ENCODE measurements at regions not wholly inside any gene's neighbourhood (a gene's known extent, or its start where the extent isn't known, plus 50 kb on each side); places are given as distances from the start of the nearest gene placed in this dataset.
"Not testable (repeated sequence)": the region's sequence is repeated elsewhere in the genome, so short reads cannot be mapped to it uniquely, and the experiment has no call there.

DNA sequence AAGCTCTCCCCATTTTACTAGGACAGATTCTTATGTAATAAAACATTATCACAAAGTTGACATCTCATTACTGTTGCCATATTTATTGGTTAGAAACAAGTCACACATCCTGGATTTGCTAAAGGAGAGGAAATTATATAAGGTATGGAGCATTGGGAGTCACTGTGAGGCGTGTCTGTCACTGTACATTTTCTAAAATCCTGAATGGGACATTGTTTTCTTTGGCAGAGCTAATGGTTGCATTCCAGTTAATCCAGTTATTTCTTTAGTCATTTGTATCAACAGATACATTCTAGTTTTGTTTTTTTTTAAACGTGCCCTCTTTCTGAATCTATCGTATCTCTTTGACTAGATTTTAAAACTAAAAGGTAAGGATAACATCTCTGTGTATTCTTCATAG is 70.2 kb upstream of the MITF start:
- no peak overlapping the region for H3K27ac ChIP-seq (ENCODE audit: low read depth in 2 of 2, low read length in 1 of 2)
- no peaks in the 10 kb centered on the region for H3K27me3 ChIP-seq (ENCODE audit: control insufficient read depth in 1 of 2, insufficient read depth in 2 of 2, low read length in 2 of 2)
- no peaks in the 10 kb centered on the region for H3K36me3 ChIP-seq (ENCODE audit: control insufficient read depth in 2 of 2, insufficient read depth in 2 of 2, low read length in 1 of 2)
- peaks cover 0 to 2% of the 10 kb centered on the region in 2 donors for H3K4me1 ChIP-seq (ENCODE audit: control insufficient read depth in 2 of 2, insufficient read depth in 2 of 2, low read length in 1 of 2)
- no peak overlapping the region for H3K4me3 ChIP-seq (ENCODE audit: low read depth in 1 of 2, low read length in 2 of 2)
- no peaks in the 10 kb centered on the region for H3K9me3 ChIP-seq (ENCODE audit: control insufficient read depth in 2 of 2, insufficient read depth in 1 of 2, low read depth in 1 of 2, low read length in 1 of 2)
- WGBS, 2 donors = 42% methylated on average over 3 of the region's 3 CpGs

GRCh38 chr3:69665026-69665737 is 74.1 kb upstream of the MITF start:
- Histone ChIP-seq H3K9me3 (ENCODE audit: control insufficient read depth in 2 of 2, insufficient read depth in 1 of 2, low read depth in 1 of 2, low read length in 1 of 2) (peaks cover 0 to 2% of the 10 kb centered on the region in 2 donors), H3K36me3 (ENCODE audit: control insufficient read depth in 2 of 2, insufficient read depth in 2 of 2, low read length in 1 of 2) (no peaks in the 10 kb centered on the region), H3K27me3 (ENCODE audit: control insufficient read depth in 1 of 2, insufficient read depth in 2 of 2, low read length in 2 of 2) (no peaks in the 10 kb centered on the region), H3K27ac (ENCODE audit: low read depth in 2 of 2, low read length in 1 of 2) (no peak overlapping the region), H3K4me1 (ENCODE audit: control insufficient read depth in 2 of 2, insufficient read depth in 2 of 2, low read length in 1 of 2) (peaks cover 0 to 2% of the 10 kb centered on the region in 2 donors), H3K4me3 (ENCODE audit: low read depth in 1 of 2, low read length in 2 of 2) (no peak overlapping the region)
- WGBS, 2 donors = 14 to 22% methylated on average over 4 of the region's 4 CpGs

GRCh38 chr3:69660631-69661030 is 78.6 kb upstream of the MITF start:
- H3K4me1 ChIP-seq (ENCODE audit: control insufficient read depth in 2 of 2, insufficient read depth in 2 of 2, low read length in 1 of 2) = peaks cover 0 to 2% of the 10 kb centered on the region in 2 donors
- no peak overlapping the region for H3K27ac ChIP-seq (ENCODE audit: low read depth in 2 of 2, low read length in 1 of 2)
- no peak overlapping the region for H3K4me3 ChIP-seq (ENCODE audit: low read depth in 1 of 2, low read length in 2 of 2)
- H3K9me3 ChIP-seq (ENCODE audit: control insufficient read depth in 2 of 2, insufficient read depth in 1 of 2, low read depth in 1 of 2, low read length in 1 of 2) = peaks cover 0 to 2% of the 10 kb centered on the region in 2 donors
- no peaks in the 10 kb centered on the region for H3K36me3 ChIP-seq (ENCODE audit: control insufficient read depth in 2 of 2, insufficient read depth in 2 of 2, low read length in 1 of 2)
- 92 to 97% methylated on average over 36 of the region's 36 CpGs for WGBS, 2 donors
- no peaks in the 10 kb centered on the region for H3K27me3 ChIP-seq (ENCODE audit: control insufficient read depth in 1 of 2, insufficient read depth in 2 of 2, low read length in 2 of 2)

DNA sequence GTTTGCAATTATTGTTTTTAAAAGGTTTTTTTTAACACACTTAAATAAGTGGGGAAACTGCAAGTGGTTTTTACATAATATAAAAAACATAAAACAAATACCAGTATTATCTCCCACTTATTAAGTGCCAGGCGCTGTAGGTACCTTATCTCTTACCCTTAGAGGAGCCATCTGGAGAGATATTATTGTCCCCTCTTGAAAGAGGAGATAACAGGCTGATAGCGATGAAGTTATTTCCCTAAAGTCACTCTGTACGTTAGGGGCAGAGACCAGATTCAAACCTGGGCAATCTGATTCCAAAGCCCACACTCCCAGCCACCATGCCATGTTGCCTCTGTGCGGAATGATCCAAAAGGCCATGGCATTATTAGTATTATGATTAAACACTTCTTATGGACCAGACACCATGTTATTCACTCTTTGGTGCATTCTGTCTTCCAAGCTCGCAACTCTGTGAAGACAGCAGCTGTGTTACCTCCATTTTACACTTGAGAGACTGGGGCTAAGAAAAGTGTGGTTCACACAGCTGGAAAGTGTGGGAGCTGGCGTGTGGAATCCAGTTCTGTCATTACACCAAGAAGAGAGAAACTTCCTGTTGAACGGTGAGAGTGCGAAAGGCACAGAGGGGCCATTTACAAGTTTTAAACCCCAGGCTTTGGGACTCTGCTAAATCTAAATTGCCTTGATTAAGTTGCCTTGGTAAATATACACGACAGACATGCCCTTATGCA is 79.9 kb upstream of the MITF start:
- no peaks in the 10 kb centered on the region for H3K27me3 ChIP-seq (ENCODE audit: control insufficient read depth in 1 of 2, insufficient read depth in 2 of 2, low read length in 2 of 2)
- H3K27ac ChIP-seq (ENCODE audit: low read depth in 2 of 2, low read length in 1 of 2) = no peak overlapping the region
- 67 to 79% methylated on average over 9 of the region's 9 CpGs for WGBS, 2 donors
- no peak overlapping the region for H3K4me3 ChIP-seq (ENCODE audit: low read depth in 1 of 2, low read length in 2 of 2)
- no peaks in the 10 kb centered on the region for H3K36me3 ChIP-seq (ENCODE audit: control insufficient read depth in 2 of 2, insufficient read depth in 2 of 2, low read length in 1 of 2)
- H3K4me1 ChIP-seq (ENCODE audit: control insufficient read depth in 2 of 2, insufficient read depth in 2 of 2, low read length in 1 of 2) = no peaks in the 10 kb centered on the region
- peaks cover 0 to 2% of the 10 kb centered on the region in 2 donors for H3K9me3 ChIP-seq (ENCODE audit: control insufficient read depth in 2 of 2, insufficient read depth in 1 of 2, low read depth in 1 of 2, low read length in 1 of 2)

GRCh38 chr3:69658514-69659140 is 80.6 kb upstream of the MITF start:
- WGBS, 2 donors = 42 to 43% methylated on average over 4 of the region's 4 CpGs
- Histone ChIP-seq H3K27ac (ENCODE audit: low read depth in 2 of 2, low read length in 1 of 2) (no peak overlapping the region), H3K27me3 (ENCODE audit: control insufficient read depth in 1 of 2, insufficient read depth in 2 of 2, low read length in 2 of 2) (no peaks in the 10 kb centered on the region), H3K4me1 (ENCODE audit: control insufficient read depth in 2 of 2, insufficient read depth in 2 of 2, low read length in 1 of 2) (no peaks in the 10 kb centered on the region), H3K4me3 (ENCODE audit: low read depth in 1 of 2, low read length in 2 of 2) (no peak overlapping the region), H3K36me3 (ENCODE audit: control insufficient read depth in 2 of 2, insufficient read depth in 2 of 2, low read length in 1 of 2) (no peaks in the 10 kb centered on the region), H3K9me3 (ENCODE audit: control insufficient read depth in 2 of 2, insufficient read depth in 1 of 2, low read depth in 1 of 2, low read length in 1 of 2) (peaks cover 0 to 2% of the 10 kb centered on the region in 2 donors)

DNA sequence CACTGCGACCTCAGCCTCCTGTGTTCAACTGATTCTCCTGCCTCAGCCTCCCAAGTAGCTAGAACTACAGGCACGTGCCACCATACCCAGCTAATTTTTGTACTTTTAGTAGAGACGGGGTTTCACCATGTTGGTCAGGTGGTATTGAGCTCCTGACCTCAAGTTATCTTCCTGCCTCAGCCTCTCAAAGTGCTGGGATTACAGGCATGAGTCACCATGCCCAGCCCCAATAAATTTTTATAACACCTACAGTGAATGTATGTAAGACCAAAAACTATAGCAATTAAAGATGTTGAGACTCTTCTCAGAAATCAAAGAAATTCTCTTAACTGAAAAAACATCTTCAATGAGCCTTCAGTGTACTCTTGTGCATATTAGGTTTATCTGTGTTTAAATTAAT is 82.2 kb upstream of the MITF start:
- not testable (repeated sequence) for H3K27ac ChIP-seq (ENCODE audit: low read depth in 2 of 2, low read length in 1 of 2); H3K4me3 ChIP-seq (ENCODE audit: low read depth in 1 of 2, low read length in 2 of 2); H3K36me3 ChIP-seq (ENCODE audit: control insufficient read depth in 2 of 2, insufficient read depth in 2 of 2, low read length in 1 of 2); H3K9me3 ChIP-seq (ENCODE audit: control insufficient read depth in 2 of 2, insufficient read depth in 1 of 2, low read depth in 1 of 2, low read length in 1 of 2); H3K27me3 ChIP-seq (ENCODE audit: control insufficient read depth in 1 of 2, insufficient read depth in 2 of 2, low read length in 2 of 2); H3K4me1 ChIP-seq (ENCODE audit: control insufficient read depth in 2 of 2, insufficient read depth in 2 of 2, low read length in 1 of 2)
- WGBS, 2 donors = 76 to 92% methylated on average over 3 of the region's 3 CpGs

DNA sequence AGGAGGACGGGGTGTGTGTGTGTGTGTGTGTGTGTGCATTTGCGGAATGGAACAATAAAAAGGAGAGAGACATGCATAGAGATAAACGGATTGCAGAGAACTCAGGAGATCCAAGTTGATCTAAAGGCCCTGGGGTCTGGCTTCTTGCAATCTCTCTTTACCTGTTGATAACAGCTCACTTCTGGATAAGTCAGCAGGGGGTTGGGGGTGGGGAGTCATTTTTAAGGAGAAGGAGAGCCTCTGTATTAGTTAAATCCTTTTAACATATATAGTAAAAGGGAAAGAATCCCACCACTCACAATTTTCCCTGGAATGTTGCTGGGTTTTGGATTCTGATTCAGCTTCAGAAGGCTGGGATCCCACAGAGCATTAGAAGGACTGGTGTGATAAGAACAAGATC is 87.5 kb upstream of the MITF start:
- WGBS, 2 donors = 81 to 86% methylated on average over 3 of the region's 3 CpGs
- no peaks in the 10 kb centered on the region for H3K4me1 ChIP-seq (ENCODE audit: control insufficient read depth in 2 of 2, insufficient read depth in 2 of 2, low read length in 1 of 2)
- H3K9me3 ChIP-seq (ENCODE audit: control insufficient read depth in 2 of 2, insufficient read depth in 1 of 2, low read depth in 1 of 2, low read length in 1 of 2) = no peaks in the 10 kb centered on the region
- H3K27me3 ChIP-seq (ENCODE audit: control insufficient read depth in 1 of 2, insufficient read depth in 2 of 2, low read length in 2 of 2) = no peaks in the 10 kb centered on the region
- no peaks in the 10 kb centered on the region for H3K36me3 ChIP-seq (ENCODE audit: control insufficient read depth in 2 of 2, insufficient read depth in 2 of 2, low read length in 1 of 2)
- H3K4me3 ChIP-seq (ENCODE audit: low read depth in 1 of 2, low read length in 2 of 2) = no peak overlapping the region
- no peak overlapping the region for H3K27ac ChIP-seq (ENCODE audit: low read depth in 2 of 2, low read length in 1 of 2)

DNA sequence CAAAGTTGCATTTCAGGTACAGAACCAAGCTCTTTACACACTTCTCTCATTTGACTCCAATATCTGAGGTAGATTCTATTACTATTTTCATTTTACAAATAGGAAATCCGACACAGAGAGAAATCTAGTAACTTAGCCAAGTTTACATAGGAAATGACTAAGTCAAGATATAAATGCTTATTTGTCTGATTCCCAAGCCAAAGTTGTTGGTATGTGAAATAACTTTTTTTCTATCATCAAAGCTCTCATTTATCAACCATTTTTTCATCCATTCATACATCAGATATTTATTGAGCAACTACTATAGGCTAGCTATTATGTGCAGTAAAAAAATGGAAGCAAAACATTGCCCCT is 89.2 kb upstream of the MITF start:
- 15 to 27% methylated on average over 1 of the region's 1 CpG for WGBS, 2 donors
- Histone ChIP-seq H3K4me3 (ENCODE audit: low read depth in 1 of 2, low read length in 2 of 2) (no peak overlapping the region), H3K36me3 (ENCODE audit: control insufficient read depth in 2 of 2, insufficient read depth in 2 of 2, low read length in 1 of 2) (no peaks in the 10 kb centered on the region), H3K27ac (ENCODE audit: low read depth in 2 of 2, low read length in 1 of 2) (no peak overlapping the region), H3K27me3 (ENCODE audit: control insufficient read depth in 1 of 2, insufficient read depth in 2 of 2, low read length in 2 of 2) (no peaks in the 10 kb centered on the region), H3K9me3 (ENCODE audit: control insufficient read depth in 2 of 2, insufficient read depth in 1 of 2, low read depth in 1 of 2, low read length in 1 of 2) (peaks cover 0 to 2% of the 10 kb centered on the region in 2 donors), H3K4me1 (ENCODE audit: control insufficient read depth in 2 of 2, insufficient read depth in 2 of 2, low read length in 1 of 2) (no peaks in the 10 kb centered on the region)

DNA sequence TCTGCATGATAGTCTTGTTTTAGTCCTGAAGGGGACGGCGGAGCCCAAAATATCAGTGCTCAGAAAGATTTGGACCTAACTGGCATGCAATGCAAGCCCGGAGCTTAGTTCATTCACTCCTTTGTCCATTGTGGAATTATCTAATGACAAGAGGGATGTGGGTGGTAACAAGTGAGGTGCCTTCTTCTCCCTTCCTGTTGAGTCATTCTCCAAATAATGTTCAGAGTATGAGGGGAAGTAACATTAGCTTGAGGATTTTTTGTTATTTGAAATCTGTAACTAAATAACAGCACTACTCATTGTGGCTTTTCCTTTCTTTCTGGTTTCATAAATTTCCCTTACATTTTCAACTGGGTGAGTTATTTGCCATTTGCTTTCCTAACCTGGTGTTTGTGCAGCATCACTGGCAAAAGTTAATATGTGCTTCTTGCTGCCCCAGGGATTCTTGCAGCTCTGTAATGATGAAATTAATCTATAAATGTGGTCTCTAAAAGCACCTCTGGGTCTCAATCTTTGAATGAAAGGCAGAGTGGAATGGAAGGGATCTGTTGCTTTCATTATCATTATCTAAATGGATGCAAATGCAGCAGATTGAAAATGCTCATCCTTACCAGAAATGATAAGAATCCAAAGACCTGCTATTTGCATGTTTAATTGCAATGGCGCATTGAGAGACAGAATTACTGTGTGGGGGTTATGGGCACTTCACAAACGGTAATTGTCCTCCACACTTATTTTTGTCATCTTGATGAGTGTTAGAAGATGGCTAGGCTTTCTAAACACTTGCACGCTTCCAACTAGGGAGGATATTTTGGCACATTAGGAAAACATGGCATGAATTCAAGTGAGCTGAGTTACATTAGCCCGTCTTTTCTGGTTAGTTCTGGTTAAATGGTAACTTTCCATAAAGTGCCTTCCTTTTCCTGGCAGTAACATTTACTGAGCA is 89.9 kb upstream of the MITF start:
- no peak overlapping the region for H3K4me3 ChIP-seq (ENCODE audit: low read depth in 1 of 2, low read length in 2 of 2)
- no peaks in the 10 kb centered on the region for H3K36me3 ChIP-seq (ENCODE audit: control insufficient read depth in 2 of 2, insufficient read depth in 2 of 2, low read length in 1 of 2)
- WGBS, 2 donors = 37 to 61% methylated on average over 7 of the region's 7 CpGs
- no peaks in the 10 kb centered on the region for H3K4me1 ChIP-seq (ENCODE audit: control insufficient read depth in 2 of 2, insufficient read depth in 2 of 2, low read length in 1 of 2)
- H3K27me3 ChIP-seq (ENCODE audit: control insufficient read depth in 1 of 2, insufficient read depth in 2 of 2, low read length in 2 of 2) = no peaks in the 10 kb centered on the region
- no peak overlapping the region for H3K27ac ChIP-seq (ENCODE audit: low read depth in 2 of 2, low read length in 1 of 2)
- peaks cover 0 to 2% of the 10 kb centered on the region in 2 donors for H3K9me3 ChIP-seq (ENCODE audit: control insufficient read depth in 2 of 2, insufficient read depth in 1 of 2, low read depth in 1 of 2, low read length in 1 of 2)
